H1 (cell line): ENCODE measurements at regions not wholly inside any gene's neighbourhood (a gene's known extent, or its start where the extent isn't known, plus 50 kb on each side); places are given as distances from the start of the nearest gene placed in this dataset.

Source experiments
- CTCF ChIA-PET: fragments of 300-600 bp; sonication (Branson Sonifier 250); formaldehyde crosslinking; loops from one replicate; lab custom pipeline; 2021; ENCODE audit not compliant: partially characterized antibody; lab: Charles Lee
- POLR2A ChIA-PET: fragments of 300-600 bp; sonication (Branson Sonifier 250); formaldehyde crosslinking; loops from one replicate; lab custom pipeline; 2021; ENCODE audit warnings: inconsistent platforms; ENCODE audit not compliant: partially characterized antibody; lab: Charles Lee
- DNase-seq, 2 experiments: peaks; one replicate each; pipeline versions ENCODE4 v3.0.0 to v3.0.0-alpha.2; 2010 to 2022; ENCODE audit warnings: low spot score in 2 of 2, low read depth in 1 of 2, mixed read lengths in 1 of 2
- FAIRE-seq: peaks from 2 replicates; lab custom pipeline; 2011; peaks lifted over from hg19 to GRCh38; lab: Jason Lieb, UNC
- H2AFZ ChIP-seq: 2 replicates; pipeline ENCODE4 v1.8.1; 2012; ENCODE audit warnings: low read length, inconsistent platforms
- H2AK5ac ChIP-seq: 2 replicates; pipeline ENCODE4 v1.6.1; 2013; ENCODE audit warnings: low read depth, low read length
- H2BK120ac ChIP-seq: replicated peaks from 2 replicates; pipeline ENCODE3; 2013; ENCODE audit warnings: low read depth, low read length, inconsistent platforms
- H2BK12ac ChIP-seq: 2 replicates; pipeline ENCODE4 v1.6.1; 2013; ENCODE audit warnings: low read depth, low read length
- H2BK15ac ChIP-seq: 2 replicates; pipeline ENCODE4 v1.6.1; 2013; ENCODE audit warnings: low read length
- H2BK20ac ChIP-seq: 2 replicates; pipeline ENCODE4 v1.6.1; 2013; ENCODE audit warnings: low read length
- H2BK5ac ChIP-seq: 2 replicates; pipeline ENCODE4 v1.6.1; 2013; ENCODE audit warnings: low read depth, low read length
- H3K14ac ChIP-seq: 2 replicates; pipeline ENCODE4 v1.6.1; 2013; ENCODE audit warnings: inconsistent platforms; ENCODE audit not compliant: insufficient read length
- H3K18ac ChIP-seq: 2 replicates; pipeline ENCODE4 v1.6.1; 2013; ENCODE audit warnings: low read length; ENCODE audit errors: extremely low read depth
- H3K23ac ChIP-seq: 2 replicates; pipeline ENCODE4 v1.6.1; 2013; ENCODE audit warnings: inconsistent platforms; ENCODE audit not compliant: insufficient read length
- H3K23me2 ChIP-seq: 2 replicates; pipeline ENCODE4 v1.6.1; 2013; ENCODE audit warnings: low read depth, low read length
- H3K27ac ChIP-seq: 2 replicates; pipeline ENCODE4 v1.6.1; 2011; ENCODE audit warnings: low read depth, low read length, inconsistent platforms
- H3K27me3 ChIP-seq, 4 experiments: replicated peaks in 1 of 4; 1 replicate in 1 of 4; 2 replicates in 3 of 4; pipeline versions ENCODE4 v1.6.1 to v1.8.1; 2011 to 2013; ENCODE audit warnings: low read length in 3 of 4, mild to moderate bottlenecking in 3 of 4, inconsistent platforms in 2 of 4, mixed read lengths in 2 of 4, moderate library complexity in 1 of 4; ENCODE audit not compliant: control insufficient read depth in 3 of 4, insufficient read depth in 3 of 4; ENCODE audit errors: extremely low read depth in 1 of 4
- H3K36me3 ChIP-seq, 4 experiments: 2 replicates each; pipeline versions ENCODE4 v1.6.1 to v1.8.1; 2011 to 2013; ENCODE audit warnings: mild to moderate bottlenecking in 4 of 4, low read length in 3 of 4, moderate library complexity in 2 of 4, control low read depth in 1 of 4, inconsistent platforms in 1 of 4; ENCODE audit not compliant: insufficient read depth in 4 of 4, control insufficient read depth in 2 of 4
- H3K4ac ChIP-seq: replicated peaks from 2 replicates; pipeline ENCODE3; 2013; ENCODE audit warnings: low read length, low read depth, mixed read lengths, inconsistent platforms; ENCODE audit not compliant: insufficient read length
- H3K4me1 ChIP-seq, 4 experiments: replicated peaks in 1 of 4; 1 replicate in 1 of 4; 2 replicates in 3 of 4; pipeline versions ENCODE4 v1.6.1 to v1.8.1; 2011 to 2013; ENCODE audit warnings: low read length in 3 of 4, inconsistent platforms in 2 of 4, mixed read lengths in 1 of 4; ENCODE audit not compliant: insufficient read depth in 4 of 4, control insufficient read depth in 3 of 4
- H3K4me2 ChIP-seq, 2 experiments: 2 replicates each; pipeline versions ENCODE4 v1.6.1 to v1.8.1; 2011 to 2013; ENCODE audit warnings: low read depth in 2 of 2, low read length in 2 of 2, control low read depth in 1 of 2, inconsistent platforms in 1 of 2, mild to moderate bottlenecking in 1 of 2; ENCODE audit not compliant: insufficient read depth in 1 of 2
- H3K4me3 ChIP-seq, 4 experiments: fragments of 200-600, 300-600 bp in 1 of 4; sonication (generic), shearing (Covaris generic), sonication (Bioruptor Twin) in 1 of 4; 2 replicates each; pipeline versions ENCODE4 v1.5.1 to v1.8.1; 2011 to 2016; ENCODE audit warnings: low read length in 4 of 4, low read depth in 3 of 4, control low read depth in 2 of 4, inconsistent platforms in 2 of 4, mild to moderate bottlenecking in 2 of 4, mixed read lengths in 1 of 4, moderate library complexity in 1 of 4; ENCODE audit not compliant: insufficient read depth in 2 of 4; ENCODE audit errors: extremely low read depth in 1 of 4
- H3K56ac ChIP-seq: replicated peaks from 2 replicates; pipeline ENCODE3; 2013; ENCODE audit warnings: low read depth, mild to moderate bottlenecking, mixed read lengths, low read length, inconsistent platforms; ENCODE audit not compliant: insufficient read length
- H3K79me1 ChIP-seq: 2 replicates; pipeline ENCODE4 v1.6.1; 2013; ENCODE audit warnings: low read depth, low read length, control low read depth
- H3K79me2 ChIP-seq, 2 experiments: 2 replicates each; pipeline versions ENCODE4 v1.6.1 to v1.8.1; 2012 to 2013; ENCODE audit warnings: low read length in 2 of 2, mild to moderate bottlenecking in 2 of 2, inconsistent platforms in 1 of 2; ENCODE audit not compliant: insufficient read depth in 2 of 2, control insufficient read depth in 1 of 2
- H3K9ac ChIP-seq, 4 experiments: replicated peaks in 1 of 4; 1 replicate in 1 of 4; 2 replicates in 3 of 4; pipeline versions ENCODE4 v1.6.1 to v1.8.1; 2011 to 2013; ENCODE audit warnings: low read depth in 3 of 4, low read length in 3 of 4, control low read depth in 2 of 4, mild to moderate bottlenecking in 2 of 4, moderate library complexity in 2 of 4, inconsistent platforms in 1 of 4; ENCODE audit errors: extremely low read depth in 1 of 4
- H3K9me3 ChIP-seq, 2 experiments: 2 replicates each; pipeline versions ENCODE4 v1.6.1 to v1.8.1; 2012 to 2013; ENCODE audit warnings: mild to moderate bottlenecking in 2 of 2, moderate library complexity in 2 of 2, control low read depth in 1 of 2, inconsistent platforms in 1 of 2, low read depth in 1 of 2, low read length in 1 of 2, mixed read lengths in 1 of 2; ENCODE audit not compliant: insufficient read depth in 2 of 2
- H4K20me1 ChIP-seq, 2 experiments: replicated peaks in 1 of 2; 2 replicates each; pipeline versions ENCODE3 to v1.8.1; 2011 to 2013; ENCODE audit warnings: inconsistent platforms in 2 of 2, low read length in 2 of 2, mild to moderate bottlenecking in 1 of 2; ENCODE audit not compliant: insufficient read depth in 2 of 2, control insufficient read depth in 1 of 2
- H4K5ac ChIP-seq: 2 replicates; pipeline ENCODE4 v1.6.1; 2013; ENCODE audit warnings: low read length, low read depth, mixed read lengths, inconsistent platforms; ENCODE audit not compliant: insufficient read length
- H4K8ac ChIP-seq: 2 replicates; pipeline ENCODE4 v1.8.0; 2013; ENCODE audit warnings: mild to moderate bottlenecking, moderate library complexity, low read length, inconsistent platforms; ENCODE audit not compliant: insufficient read depth; ENCODE audit errors: extremely low read depth
- H4K91ac ChIP-seq: replicated peaks from 2 replicates; pipeline ENCODE3; 2013; ENCODE audit warnings: low read length, mixed read lengths, inconsistent platforms; ENCODE audit not compliant: insufficient read length
- KDM1A ChIP-seq: fragments of 200-600, 300-600 bp; sonication (generic); IDR thresholded peaks from 2 replicates; pipeline ENCODE4 v1.7.1; 2016; ENCODE audit warnings: mild to moderate bottlenecking, low read length, borderline replicate concordance
- WGBS, 2 experiments: shearing (Covaris generic) in 1 of 2; methylation state at CpG; one replicate each; pipeline versions ENCODE4 v1.1.6 to v1.1.7; 2013 to 2015; ENCODE audit warnings: low lambda C conversion rate in 2 of 2, mixed read lengths in 2 of 2, inconsistent platforms in 1 of 2, low coverage in 1 of 2, missing lambda C conversion rate in 1 of 2; ENCODE audit not compliant: insufficient replicate concordance in 2 of 2, insufficient coverage in 1 of 2, insufficient read length in 1 of 2; ENCODE audit errors: extremely low coverage in 1 of 2, missing lambda C conversion rate in 1 of 2; 5-methylcytosine and 5-hydroxymethylcytosine counted together

DNA sequence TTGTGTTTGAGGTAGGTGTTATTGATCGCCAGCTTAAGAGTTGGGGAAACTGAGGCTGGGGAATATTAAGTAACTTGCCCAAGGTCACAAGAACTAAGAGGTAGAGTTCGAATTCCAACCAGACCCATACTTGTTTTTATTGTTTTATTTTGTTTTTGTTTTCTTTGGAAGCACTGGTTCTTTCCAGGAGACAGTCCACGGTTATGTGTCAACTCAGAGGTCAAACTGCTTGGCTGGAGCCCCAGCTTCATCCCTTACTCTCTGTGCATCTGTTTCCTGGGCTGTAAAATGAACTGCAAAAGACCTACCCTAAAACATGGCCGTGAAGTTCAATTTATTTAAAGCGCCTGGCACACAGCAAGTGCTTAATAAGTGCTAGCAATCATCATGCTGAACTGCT is 74.4 kb upstream of the MAP1LC3B2 start:
- H2BK20ac ChIP-seq: no peak overlapping the region
- H3K4me3 ChIP-seq: no peak overlapping the region
- H3K4ac ChIP-seq: no peak overlapping the region
- no peak overlapping the region for H3K27ac ChIP-seq
- H3K27me3 ChIP-seq: no peaks in the 10 kb centered on the region
- POLR2A ChIA-PET: no interaction called here
- no peak overlapping the region for H2AFZ ChIP-seq
- no peaks in the 10 kb centered on the region for H4K20me1 ChIP-seq
- FAIRE-seq: no peak
- H3K79me2 ChIP-seq: no peaks in the 10 kb centered on the region
- CTCF ChIA-PET: interaction anchor here (0.6 kb wide), 1 partner anchor 295 kb away, joined by 3 read pairs; no protein-coding TSS in a partner anchor
- no peak overlapping the region for H3K18ac ChIP-seq
- no peak overlapping the region for H3K23ac ChIP-seq
- H3K9ac ChIP-seq: no peak overlapping the region
- H2BK12ac ChIP-seq: no peak overlapping the region
- H2BK120ac ChIP-seq: no peak overlapping the region
- H3K14ac ChIP-seq: no peak overlapping the region
- no peak overlapping the region for H2BK15ac ChIP-seq
- DNase-seq: no peak
- no peaks in the 10 kb centered on the region for H3K36me3 ChIP-seq
- H4K5ac ChIP-seq: no peak overlapping the region
- H3K4me1 ChIP-seq: no peaks in the 10 kb centered on the region; a peak in 1 of 7 replicates
- WGBS, 2 experiments: 87% methylated on average over 5 of the region's 5 CpGs; no CpG with 5 or more reads in 1 of the 2 experiments
- TF ChIP-seq KDM1A: no peak
- no peak overlapping the region for H2AK5ac ChIP-seq
- no peak overlapping the region for H4K8ac ChIP-seq
- no peak overlapping the region for H2BK5ac ChIP-seq
- no peaks in the 10 kb centered on the region for H3K23me2 ChIP-seq
- no peak overlapping the region for H3K56ac ChIP-seq
- no peak overlapping the region for H4K91ac ChIP-seq
- H3K79me1 ChIP-seq: no peaks in the 10 kb centered on the region
- no peaks in the 10 kb centered on the region for H3K9me3 ChIP-seq
- H3K4me2 ChIP-seq: no peak overlapping the region
